HG03280 (cell line): ENCODE measurements at regions not wholly inside any gene's neighbourhood (a gene's known extent, or its start where the extent isn't known, plus 50 kb on each side); places are given as distances from the start of the nearest gene placed in this dataset.

Experiments used
- ATAC-seq: cut with Tn5 transposase; IDR thresholded peaks from one replicate; pipeline ENCODE4 v1.9.1; 2021; ENCODE audit warnings: mild to moderate bottlenecking, moderate library complexity; ENCODE audit not compliant: unreplicated experiment

DNA sequence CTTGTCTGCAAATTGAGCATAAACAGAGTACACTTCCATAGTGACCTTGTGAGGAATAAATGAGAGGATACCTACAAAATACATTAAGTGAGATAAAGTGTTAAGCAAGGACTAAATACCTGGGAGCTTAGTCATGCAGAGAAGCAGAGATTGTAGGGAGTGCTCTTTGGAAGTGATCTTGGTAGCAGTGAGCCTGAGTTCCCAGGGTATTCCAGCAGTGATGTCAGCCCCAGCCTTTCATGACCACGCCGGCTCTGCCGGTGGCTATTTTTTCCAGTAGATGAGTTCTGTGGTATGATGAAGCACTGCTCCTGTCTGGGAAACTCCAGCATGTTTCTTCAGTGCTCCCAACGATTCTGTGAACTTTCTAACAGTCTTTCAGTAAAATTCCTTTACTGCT is 391.5 kb upstream of the IGFBP7 start:
- no peak for ATAC-seq

DNA sequence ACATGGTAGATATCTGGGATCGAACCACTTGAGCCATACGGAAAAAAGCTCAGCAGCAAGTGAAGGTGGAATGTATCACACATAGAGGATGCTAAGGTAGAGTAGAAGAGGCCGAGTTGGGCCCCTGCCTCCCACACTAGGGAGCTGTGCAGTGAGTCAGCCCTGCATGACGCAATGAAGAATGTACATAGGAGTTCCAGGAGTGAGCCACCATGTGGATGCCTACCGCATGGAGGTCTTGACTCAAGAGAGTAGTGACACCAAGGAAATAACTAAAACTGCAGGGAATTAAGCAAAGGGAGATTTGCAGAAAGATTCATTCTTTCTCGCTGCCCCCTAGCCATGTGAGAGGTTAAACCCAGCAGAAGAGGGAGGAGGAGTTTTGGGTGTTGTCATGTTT is 389.6 kb upstream of the IGFBP7 start:
- no peak for ATAC-seq

GRCh38 chr4:57498251-57498650 is 388.1 kb upstream of the IGFBP7 start:
- no peak for ATAC-seq

- ATAC-seq, result no peak
Observed at GRCh38 chr4:57496697-57497471, 386.7 kb upstream of the IGFBP7 start.

DNA sequence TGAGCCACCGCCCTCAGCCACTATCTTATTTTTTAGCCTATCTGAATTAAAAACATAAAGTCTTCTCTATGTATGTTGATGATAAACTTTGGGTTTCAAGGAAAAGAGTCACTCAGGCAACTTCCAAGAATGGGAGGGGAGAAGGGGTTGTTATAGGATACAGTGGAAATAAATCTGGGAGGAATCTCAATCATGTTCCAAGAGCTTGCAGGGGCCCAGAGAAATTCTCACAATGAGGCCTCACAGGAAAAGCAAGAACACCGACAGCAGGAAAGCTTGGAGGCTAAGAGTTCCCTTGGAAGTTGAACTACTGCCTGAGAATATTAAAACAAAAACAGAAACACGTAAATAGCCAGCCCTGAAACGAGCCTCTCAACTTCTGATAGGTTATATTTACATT is 384.6 kb upstream of the IGFBP7 start:
- ATAC-seq, result no peak

DNA sequence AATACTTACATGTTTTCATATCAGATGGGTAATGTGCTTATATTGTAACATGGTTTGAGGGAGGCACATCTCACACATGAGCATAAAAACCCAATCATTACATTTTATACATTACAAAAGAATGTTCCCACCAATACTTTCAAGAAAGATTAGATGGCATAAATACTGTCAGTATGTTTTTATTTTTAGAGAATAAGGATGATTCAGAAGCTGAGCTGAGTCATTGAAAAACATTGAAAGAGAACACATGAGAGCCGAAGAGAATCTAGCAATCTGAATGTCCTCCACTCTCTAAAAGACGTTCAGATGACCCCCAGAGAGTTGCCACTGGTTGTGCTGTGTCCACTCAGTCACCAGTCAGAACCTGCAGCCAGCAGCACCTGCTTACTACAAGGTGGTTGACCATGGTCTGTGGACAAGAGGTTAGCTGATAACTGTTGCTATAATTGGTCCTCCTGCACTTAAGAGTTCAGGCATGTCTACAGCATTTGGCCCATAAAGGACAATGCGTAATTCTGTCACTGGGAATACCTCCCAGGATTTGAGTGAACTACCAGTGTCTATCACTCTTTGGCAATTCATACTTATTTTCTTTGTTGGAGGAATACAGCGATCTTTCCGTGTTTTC is 382.2 kb upstream of the IGFBP7 start:
- ATAC-seq, result no peak

- no peak for ATAC-seq
Observed at GRCh38 chr4:57491388-57491787, 381.2 kb upstream of the IGFBP7 start.

- no peak for ATAC-seq
Observed at GRCh38 chr4:57490520-57491255, 380.5 kb upstream of the IGFBP7 start.

- ATAC-seq, result no peak
Observed at GRCh38 chr4:57488366-57489162, 378.4 kb upstream of the IGFBP7 start.

DNA sequence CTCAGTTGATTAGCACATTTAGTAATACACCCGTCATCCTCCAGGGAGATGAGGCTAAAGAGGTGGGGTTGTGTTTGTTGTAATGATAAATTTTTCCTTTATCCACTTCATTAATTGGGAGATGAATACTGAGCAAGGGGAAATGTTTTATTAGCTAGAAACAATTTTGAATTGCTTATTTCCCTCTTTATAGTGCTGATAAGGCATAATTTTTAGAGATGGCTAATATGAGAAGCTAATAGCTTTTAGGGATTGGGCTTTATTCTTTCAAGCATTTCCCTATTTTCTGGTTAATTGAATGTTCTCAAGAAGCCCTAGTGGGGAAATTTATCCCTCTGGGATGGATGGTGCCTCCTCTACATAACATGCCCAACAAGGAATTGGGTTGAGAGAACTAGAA is 365.2 kb upstream of the IGFBP7 start:
- no peak for ATAC-seq

GRCh38 chr4:57465321-57466056 is 355.3 kb upstream of the IGFBP7 start:
- no peak for ATAC-seq

GRCh38 chr4:57462843-57463242 is 352.7 kb upstream of the IGFBP7 start:
- no peak for ATAC-seq

DNA sequence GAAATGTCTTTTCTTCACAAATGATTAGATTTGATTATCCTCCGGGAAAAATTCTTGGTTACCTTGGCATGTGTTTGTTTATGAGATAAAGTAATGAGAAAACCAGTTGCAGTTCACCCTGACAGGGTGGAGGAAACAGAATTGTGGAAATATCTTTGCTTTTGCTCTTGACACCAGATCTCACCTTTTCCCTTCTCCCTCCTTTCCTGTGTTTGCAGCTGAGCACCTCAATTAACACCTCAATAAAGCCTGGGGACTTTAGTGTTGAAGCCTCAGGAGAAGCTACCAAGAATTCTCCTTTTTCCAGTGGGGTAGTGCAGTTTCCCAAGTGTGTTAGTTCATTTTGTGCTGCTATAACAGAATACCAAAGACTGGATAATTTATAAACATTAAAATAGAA is 350.8 kb upstream of the IGFBP7 start:
- ATAC-seq, result no peak

- ATAC-seq, result no peak
Observed at GRCh38 chr4:57448901-57449300, 338.7 kb upstream of the IGFBP7 start.

GRCh38 chr4:57448452-57448851 is 338.3 kb upstream of the IGFBP7 start:
- ATAC-seq, result no peak

GRCh38 chr4:57446266-57446665 is 336.1 kb upstream of the IGFBP7 start:
- no peak for ATAC-seq

DNA sequence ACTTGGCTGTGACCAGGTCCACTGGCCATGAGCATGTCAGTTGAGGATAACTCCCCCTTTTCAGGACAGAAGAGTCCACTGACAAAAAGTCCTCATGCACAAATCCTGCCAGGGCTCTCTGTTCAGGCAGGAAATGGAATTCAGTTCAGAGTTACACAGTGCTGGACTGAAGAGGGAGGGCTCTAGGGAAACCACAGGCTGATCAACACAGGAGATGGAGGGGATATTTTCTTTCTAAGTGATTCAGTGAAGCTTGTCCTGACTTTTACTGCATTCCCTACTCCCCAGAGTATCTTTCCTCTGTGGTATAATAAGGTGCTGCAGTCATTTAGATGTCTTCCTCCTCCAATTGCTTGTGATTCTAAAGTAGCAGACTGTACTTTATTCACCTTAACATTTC is 335.5 kb upstream of the IGFBP7 start:
- ATAC-seq, result no peak

GRCh38 chr4:57444671-57445070 is 334.5 kb upstream of the IGFBP7 start:
- no peak for ATAC-seq

GRCh38 chr4:57443787-57444186 is 333.6 kb upstream of the IGFBP7 start:
- ATAC-seq, result no peak

- ATAC-seq, result no peak
Observed at GRCh38 chr4:57443308-57443707, 333.1 kb upstream of the IGFBP7 start.
